ENCODE measurements at regions not wholly inside any gene's neighbourhood (a gene's known extent, or its start where the extent isn't known, plus 50 kb on each side); places are given as distances from the start of the nearest gene placed in this dataset.

DNA sequence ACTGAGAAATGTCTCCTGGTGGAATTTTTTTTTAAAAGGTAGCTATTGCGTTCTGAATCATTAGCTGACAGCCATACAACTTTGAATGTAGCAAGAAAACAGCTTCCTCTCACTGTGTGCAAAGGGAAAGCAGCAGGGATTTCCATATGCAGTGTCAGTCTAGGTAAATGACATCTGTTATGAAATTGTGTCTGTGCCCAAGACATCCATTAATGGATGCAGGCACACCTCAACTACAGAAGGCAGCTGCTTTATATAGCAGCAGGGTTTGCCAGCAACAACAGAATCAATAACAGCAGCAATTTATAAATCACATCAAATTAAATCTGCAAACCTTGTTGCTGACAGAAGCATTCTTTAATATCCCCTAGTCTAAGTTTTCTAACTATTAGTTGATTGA, 745.3 kb upstream of the RAG2 start:
- Histone ChIP-seq H3K4me1 (ENCODE audit: insufficient read depth, low read length, poor library complexity, severe bottlenecking) (no peaks in the 10 kb centered on the region), H3K4me3 (ENCODE audit: low read depth, low read length, poor library complexity, severe bottlenecking) (no peak overlapping the region), H4K20me1 (ENCODE audit: insufficient read depth, low read length) (no peaks in the 10 kb centered on the region), H2AFZ (ENCODE audit: low read length) (no peak overlapping the region), H3K4me2 (ENCODE audit: low read length) (no peak overlapping the region), H3K36me3 (ENCODE audit: insufficient read depth, low read length) (no peaks in the 10 kb centered on the region), H3K27ac (ENCODE audit: low read depth, low read length, poor library complexity, severe bottlenecking) (no peak overlapping the region), H3K79me2 (ENCODE audit: insufficient read depth, low read depth, low read length) (no peaks in the 10 kb centered on the region), H3K9me2 (ENCODE audit: insufficient read depth, low read length) (no peaks in the 10 kb centered on the region), H3K9me3 (ENCODE audit: low read length) (no peaks in the 10 kb centered on the region)
- ChIA-PET CTCF (ENCODE audit: unreplicated experiment) (no interaction called here), POLR2A (no interaction called here)
- DNase-seq (ENCODE audit: low spot score), result no peak
- no TSS peak for BruUV-seq (replicated peaks)
- TF ChIP-seq EZH2phosphoT487 (IDR thresholded peaks at IDR 0.05; ENCODE audit: borderline replicate concordance, low read depth, low read length), result no peak
- no peak for TF ChIP-seq CTCF (conservative IDR thresholded peaks at IDR 0.05; ENCODE audit: low read length)
- intact Hi-C loops (cut with micrococcal nuclease; ENCODE audit: unreplicated experiment), result no loop called here

- CTCF ChIA-PET (ENCODE audit: unreplicated experiment), result no interaction called here
- TF ChIP-seq CTCF (conservative IDR thresholded peaks at IDR 0.05; ENCODE audit: low read length) (no peak), EZH2phosphoT487 (IDR thresholded peaks at IDR 0.05; ENCODE audit: borderline replicate concordance, low read depth, low read length) (no peak)
- no peaks in the 10 kb centered on the region for H3K9me3 ChIP-seq (ENCODE audit: low read length)
- no peaks in the 10 kb centered on the region for H3K4me1 ChIP-seq (ENCODE audit: insufficient read depth, low read length, poor library complexity, severe bottlenecking)
- H4K20me1 ChIP-seq (ENCODE audit: insufficient read depth, low read length), result no peaks in the 10 kb centered on the region
- intact Hi-C loops (cut with micrococcal nuclease; ENCODE audit: unreplicated experiment), result no loop called here
- H3K4me2 ChIP-seq (ENCODE audit: low read length), result no peak overlapping the region
- no TSS peak for BruUV-seq (replicated peaks)
- DNase-seq (ENCODE audit: low spot score), result no peak
- no peak overlapping the region for H3K4me3 ChIP-seq (ENCODE audit: low read depth, low read length, poor library complexity, severe bottlenecking)
- H3K36me3 ChIP-seq (ENCODE audit: insufficient read depth, low read length), result no peaks in the 10 kb centered on the region
- H3K79me2 ChIP-seq (ENCODE audit: insufficient read depth, low read depth, low read length), result no peaks in the 10 kb centered on the region
- POLR2A ChIA-PET, result no interaction called here
- no peaks in the 10 kb centered on the region for H3K9me2 ChIP-seq (ENCODE audit: insufficient read depth, low read length)
- H3K27ac ChIP-seq (ENCODE audit: low read depth, low read length, poor library complexity, severe bottlenecking), result no peak overlapping the region
- H2AFZ ChIP-seq (ENCODE audit: low read length), result no peak overlapping the region
These were observed 738.4 kb upstream of the RAG2 start for GRCh38 chr11:37336401-37336800.

- ChIA-PET POLR2A (interaction anchor here (0.8 kb wide), 1 partner anchor 427 kb away, joined by 4 read pairs; no protein-coding TSS in a partner anchor), CTCF (ENCODE audit: unreplicated experiment) (no interaction called here)
- DNase-seq (ENCODE audit: low spot score), result no peak
- Histone ChIP-seq H3K4me3 (ENCODE audit: low read depth, low read length, poor library complexity, severe bottlenecking) (no peak overlapping the region), H3K79me2 (ENCODE audit: insufficient read depth, low read depth, low read length) (no peaks in the 10 kb centered on the region), H3K36me3 (ENCODE audit: insufficient read depth, low read length) (no peaks in the 10 kb centered on the region), H2AFZ (ENCODE audit: low read length) (no peak overlapping the region), H3K9me3 (ENCODE audit: low read length) (no peaks in the 10 kb centered on the region), H3K4me1 (ENCODE audit: insufficient read depth, low read length, poor library complexity, severe bottlenecking) (no peaks in the 10 kb centered on the region), H3K4me2 (ENCODE audit: low read length) (no peak overlapping the region), H3K9me2 (ENCODE audit: insufficient read depth, low read length) (no peaks in the 10 kb centered on the region), H3K27ac (ENCODE audit: low read depth, low read length, poor library complexity, severe bottlenecking) (no peak overlapping the region), H4K20me1 (ENCODE audit: insufficient read depth, low read length) (no peaks in the 10 kb centered on the region)
- intact Hi-C loops (cut with micrococcal nuclease; ENCODE audit: unreplicated experiment), result no loop called here
- no peak for TF ChIP-seq CTCF (conservative IDR thresholded peaks at IDR 0.05; ENCODE audit: low read length)
- TF ChIP-seq EZH2phosphoT487 (IDR thresholded peaks at IDR 0.05; ENCODE audit: borderline replicate concordance, low read depth, low read length), result no peak
- no TSS peak for BruUV-seq (replicated peaks)
These were observed 735.3 kb upstream of the RAG2 start for GRCh38 chr11:37333345-37333744.

Data from OCI-LY7 (cell line).